GM23338 (cell line): ENCODE measurements at regions not wholly inside any gene's neighbourhood (a gene's known extent, or its start where the extent isn't known, plus 50 kb on each side); places are given as distances from the start of the nearest gene placed in this dataset.

ENCODE experiments used
- ATAC-seq: fragments of 200-7000 bp; cut with Tn5 transposase; 3 replicates; pipeline ENCODE4 v1.9.1; 2020
- DNase-seq: peaks from one replicate; pipeline ENCODE4 v3.0.0-alpha.2; 2015; ENCODE audit warnings: low spot score
- H2AFZ ChIP-seq: fragments of 200-600 bp; sonication (generic); 2 replicates; pipeline ENCODE4 v1.8.0; 2016; ENCODE audit warnings: antibody characterized with exemption, mild to moderate bottlenecking, moderate library complexity
- H3F3A ChIP-seq: fragments of 200-600 bp; sonication (generic); replicated peaks from 2 replicates; pipeline ENCODE4 v1.8.0; 2017; ENCODE audit warnings: antibody characterized with exemption, mixed run types, low read depth
- H3K27ac ChIP-seq: fragments of 200-600 bp; sonication (generic); 2 replicates; pipeline ENCODE4 v1.6.1; 2016; ENCODE audit warnings: low read depth
- H3K27me3 ChIP-seq: fragments of 200-600 bp; sonication (generic); 2 replicates; pipeline ENCODE4 v1.8.0; 2016; ENCODE audit warnings: mild to moderate bottlenecking, mixed run types, moderate library complexity; ENCODE audit not compliant: insufficient read depth
- H3K36me3 ChIP-seq: fragments of 200-600 bp; sonication (generic); 2 replicates; pipeline ENCODE4 v1.8.0; 2016; ENCODE audit warnings: mild to moderate bottlenecking; ENCODE audit not compliant: insufficient read depth
- H3K4me1 ChIP-seq: fragments of 200-600 bp; sonication (generic); 2 replicates; pipeline ENCODE4 v1.8.0; 2016; ENCODE audit warnings: mild to moderate bottlenecking, moderate library complexity; ENCODE audit not compliant: insufficient read depth
- H3K4me2 ChIP-seq: fragments of 200-600 bp; sonication (generic); 2 replicates; pipeline ENCODE4 v1.7.1; 2017; ENCODE audit warnings: mixed run types
- H3K4me3 ChIP-seq: fragments of 200-600 bp; sonication (generic); 2 replicates; pipeline ENCODE4 v1.6.1; 2016; ENCODE audit warnings: mixed run types
- H3K79me2 ChIP-seq: fragments of 200-600 bp; sonication (generic); replicated peaks from 2 replicates; pipeline ENCODE4 v1.8.0; 2017; ENCODE audit warnings: mild to moderate bottlenecking; ENCODE audit not compliant: insufficient read depth
- H3K9me2 ChIP-seq: fragments of 200-600 bp; sonication (generic); 2 replicates; pipeline ENCODE4 v1.8.0; 2017; ENCODE audit not compliant: insufficient read depth
- H4K20me1 ChIP-seq: fragments of 200-600 bp; sonication (generic); replicated peaks from 2 replicates; pipeline ENCODE4 v1.8.0; 2017; ENCODE audit warnings: mild to moderate bottlenecking; ENCODE audit not compliant: insufficient read depth
- H3K27ac Mint-ChIP-seq: 2 replicates; pipeline ENCODE4 v1.8.0; 2020; ENCODE audit warnings: inconsistent platforms, mild to moderate bottlenecking, moderate library complexity, mixed read lengths
- H3K27me3 Mint-ChIP-seq: 3 replicates; pipeline ENCODE4 v1.8.0; 2022; ENCODE audit warnings: low read depth, mild to moderate bottlenecking, moderate library complexity, mixed read lengths, inconsistent platforms; ENCODE audit not compliant: insufficient read depth, poor library complexity
- H3K36me3 Mint-ChIP-seq: 3 replicates; pipeline ENCODE4 v1.8.0; 2021; ENCODE audit warnings: low read depth, mild to moderate bottlenecking, inconsistent platforms, moderate library complexity, mixed read lengths
- H3K4me1 Mint-ChIP-seq: 3 replicates; pipeline ENCODE4 v1.8.0; 2020; ENCODE audit warnings: mild to moderate bottlenecking, inconsistent platforms, mixed read lengths
- H3K4me3 Mint-ChIP-seq: 3 replicates; pipeline ENCODE4 v1.8.0; 2021; ENCODE audit warnings: moderate library complexity, mild to moderate bottlenecking, inconsistent platforms, mixed read lengths
- H3K9me3 Mint-ChIP-seq: 3 replicates; pipeline ENCODE4 v1.8.0; 2020; ENCODE audit warnings: moderate library complexity, mild to moderate bottlenecking, inconsistent platforms, mixed read lengths
- ETS1 ChIP-seq: IDR thresholded peaks from 2 replicates; pipeline ENCODE4 v1.6.1; 2016; ENCODE audit warnings: antibody characterized with exemption
- EZH2 ChIP-seq: fragments of 200-600 bp; sonication (generic); IDR thresholded peaks from one replicate; pipeline ENCODE4 v1.8.0; 2017; ENCODE audit warnings: antibody characterized with exemption, mild to moderate bottlenecking, low read depth; ENCODE audit not compliant: unreplicated experiment
- EZH2phosphoT487 ChIP-seq: fragments of 200-600 bp; sonication (generic); IDR thresholded peaks from one replicate; pipeline ENCODE4 v1.8.1; 2018; ENCODE audit warnings: antibody characterized with exemption; ENCODE audit not compliant: unreplicated experiment
- NANOG ChIP-seq: IDR thresholded peaks from 2 replicates; pipeline ENCODE4 v1.6.1; 2016; ENCODE audit warnings: antibody characterized with exemption, borderline replicate concordance
- POLR2AphosphoS5 ChIP-seq: IDR thresholded peaks from 2 replicates; pipeline ENCODE4 v1.6.1; 2016; ENCODE audit warnings: antibody characterized with exemption, low read depth
- STAT1 ChIP-seq: IDR thresholded peaks from one replicate; pipeline ENCODE4 v1.6.1; 2016; ENCODE audit warnings: antibody characterized with exemption; ENCODE audit not compliant: unreplicated experiment
- ZNF114 ChIP-seq: fragments of 250-450 bp; sonication (Bioruptor Pico); IDR thresholded peaks from 2 replicates; pipeline ENCODE4 v1.5.0; 2020; ENCODE audit warnings: mild to moderate bottlenecking, moderate library complexity
- TF ChIP-seq, protein P1 (sequence below), 2 experiments: fragments of 200-600 bp in 1 of 2; sonication (generic) in 1 of 2; conservative IDR thresholded peaks; 2 replicates each; pipeline versions ENCODE4 v1.5.1 to v1.6.1; 2016 to 2017; ENCODE audit warnings: antibody characterized with exemption in 2 of 2, low read depth in 2 of 2, mild to moderate bottlenecking in 2 of 2, moderate library complexity in 1 of 2
- TF ChIP-seq, protein P2 (sequence below): IDR thresholded peaks from one replicate; pipeline ENCODE4 v1.6.1; 2018; ENCODE audit warnings: antibody characterized with exemption; ENCODE audit not compliant: unreplicated experiment

DNA sequence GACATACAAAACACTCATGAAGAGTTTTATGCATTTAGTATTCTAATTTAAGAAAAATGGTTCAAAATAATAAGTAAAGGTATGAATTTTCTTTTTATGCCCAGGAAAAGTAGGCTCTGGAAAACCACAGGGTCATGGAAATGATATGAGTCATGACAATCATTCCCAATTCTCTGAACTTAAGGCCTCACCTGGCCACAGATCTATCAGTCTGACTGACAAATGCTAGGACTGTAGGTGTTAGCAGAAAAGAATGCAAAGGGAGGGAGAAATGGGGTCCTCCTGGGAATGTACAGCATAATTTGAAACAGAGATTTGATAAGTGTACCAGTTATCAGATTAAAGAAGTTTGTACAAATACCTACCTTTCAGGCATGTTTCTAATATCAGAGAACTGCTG, 270.5 kb upstream of the ARSJ start:
- Histone ChIP-seq H3K4me1 (no peaks in the 10 kb centered on the region), H4K20me1 (no peaks in the 10 kb centered on the region), H3K36me3 (no peaks in the 10 kb centered on the region), H3K79me2 (no peaks in the 10 kb centered on the region), H3K27me3 (no peaks in the 10 kb centered on the region), H3K9me2 (no peaks in the 10 kb centered on the region), H2AFZ (no peak overlapping the region), H3K27ac (no peak overlapping the region), H3F3A (no peaks in the 10 kb centered on the region), H3K4me2 (no peak overlapping the region), H3K4me3 (no peak overlapping the region)
- Mint-ChIP-seq H3K4me1 (no peaks in the 10 kb centered on the region), H3K27ac (no peak overlapping the region), H3K9me3 (no peaks in the 10 kb centered on the region), H3K27me3 (no peaks in the 10 kb centered on the region), H3K36me3 (no peaks in the 10 kb centered on the region), H3K4me3 (no peak overlapping the region)
- no peak for TF ChIP-seq STAT1
- no peak for TF ChIP-seq NANOG
- DNase-seq (no peak), ATAC-seq (no peak)

- no peak for TF ChIP-seq EZH2
- TF ChIP-seq, protein P1, sequence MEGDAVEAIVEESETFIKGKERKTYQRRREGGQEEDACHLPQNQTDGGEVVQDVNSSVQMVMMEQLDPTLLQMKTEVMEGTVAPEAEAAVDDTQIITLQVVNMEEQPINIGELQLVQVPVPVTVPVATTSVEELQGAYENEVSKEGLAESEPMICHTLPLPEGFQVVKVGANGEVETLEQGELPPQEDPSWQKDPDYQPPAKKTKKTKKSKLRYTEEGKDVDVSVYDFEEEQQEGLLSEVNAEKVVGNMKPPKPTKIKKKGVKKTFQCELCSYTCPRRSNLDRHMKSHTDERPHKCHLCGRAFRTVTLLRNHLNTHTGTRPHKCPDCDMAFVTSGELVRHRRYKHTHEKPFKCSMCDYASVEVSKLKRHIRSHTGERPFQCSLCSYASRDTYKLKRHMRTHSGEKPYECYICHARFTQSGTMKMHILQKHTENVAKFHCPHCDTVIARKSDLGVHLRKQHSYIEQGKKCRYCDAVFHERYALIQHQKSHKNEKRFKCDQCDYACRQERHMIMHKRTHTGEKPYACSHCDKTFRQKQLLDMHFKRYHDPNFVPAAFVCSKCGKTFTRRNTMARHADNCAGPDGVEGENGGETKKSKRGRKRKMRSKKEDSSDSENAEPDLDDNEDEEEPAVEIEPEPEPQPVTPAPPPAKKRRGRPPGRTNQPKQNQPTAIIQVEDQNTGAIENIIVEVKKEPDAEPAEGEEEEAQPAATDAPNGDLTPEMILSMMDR (conservative IDR thresholded peaks at IDR 0.05; ENCODE audit: low read depth in 2 of 2), result no peak
- TF ChIP-seq POLR2AphosphoS5, result no peak
- no peak for TF ChIP-seq ETS1
- no peak for TF ChIP-seq ZNF114 (CRISPR knock-in tag)
- no peak for TF ChIP-seq STAT1
- no peak for TF ChIP-seq EZH2phosphoT487
- TF ChIP-seq, protein P2, sequence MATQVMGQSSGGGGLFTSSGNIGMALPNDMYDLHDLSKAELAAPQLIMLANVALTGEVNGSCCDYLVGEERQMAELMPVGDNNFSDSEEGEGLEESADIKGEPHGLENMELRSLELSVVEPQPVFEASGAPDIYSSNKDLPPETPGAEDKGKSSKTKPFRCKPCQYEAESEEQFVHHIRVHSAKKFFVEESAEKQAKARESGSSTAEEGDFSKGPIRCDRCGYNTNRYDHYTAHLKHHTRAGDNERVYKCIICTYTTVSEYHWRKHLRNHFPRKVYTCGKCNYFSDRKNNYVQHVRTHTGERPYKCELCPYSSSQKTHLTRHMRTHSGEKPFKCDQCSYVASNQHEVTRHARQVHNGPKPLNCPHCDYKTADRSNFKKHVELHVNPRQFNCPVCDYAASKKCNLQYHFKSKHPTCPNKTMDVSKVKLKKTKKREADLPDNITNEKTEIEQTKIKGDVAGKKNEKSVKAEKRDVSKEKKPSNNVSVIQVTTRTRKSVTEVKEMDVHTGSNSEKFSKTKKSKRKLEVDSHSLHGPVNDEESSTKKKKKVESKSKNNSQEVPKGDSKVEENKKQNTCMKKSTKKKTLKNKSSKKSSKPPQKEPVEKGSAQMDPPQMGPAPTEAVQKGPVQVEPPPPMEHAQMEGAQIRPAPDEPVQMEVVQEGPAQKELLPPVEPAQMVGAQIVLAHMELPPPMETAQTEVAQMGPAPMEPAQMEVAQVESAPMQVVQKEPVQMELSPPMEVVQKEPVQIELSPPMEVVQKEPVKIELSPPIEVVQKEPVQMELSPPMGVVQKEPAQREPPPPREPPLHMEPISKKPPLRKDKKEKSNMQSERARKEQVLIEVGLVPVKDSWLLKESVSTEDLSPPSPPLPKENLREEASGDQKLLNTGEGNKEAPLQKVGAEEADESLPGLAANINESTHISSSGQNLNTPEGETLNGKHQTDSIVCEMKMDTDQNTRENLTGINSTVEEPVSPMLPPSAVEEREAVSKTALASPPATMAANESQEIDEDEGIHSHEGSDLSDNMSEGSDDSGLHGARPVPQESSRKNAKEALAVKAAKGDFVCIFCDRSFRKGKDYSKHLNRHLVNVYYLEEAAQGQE, result no peak
- no peaks in the 10 kb centered on the region for H3K9me2 ChIP-seq
- H3K36me3 ChIP-seq, result no peaks in the 10 kb centered on the region
- no peak overlapping the region for H3K4me3 ChIP-seq
- H3K4me1 Mint-ChIP-seq, result no peaks in the 10 kb centered on the region
- no peak overlapping the region for H3K4me3 Mint-ChIP-seq
- no peaks in the 10 kb centered on the region for H3K9me3 Mint-ChIP-seq
- no peak for ATAC-seq
- no peaks in the 10 kb centered on the region for H4K20me1 ChIP-seq
- H3K27ac Mint-ChIP-seq, result no peak overlapping the region
- no peaks in the 10 kb centered on the region for H3K4me1 ChIP-seq
- no peak overlapping the region for H3K4me2 ChIP-seq
- no peak overlapping the region for H2AFZ ChIP-seq
- no peaks in the 10 kb centered on the region for H3K27me3 Mint-ChIP-seq
- no peak overlapping the region for H3K27ac ChIP-seq
- no peaks in the 10 kb centered on the region for H3K79me2 ChIP-seq
- H3F3A ChIP-seq, result no peaks in the 10 kb centered on the region
- DNase-seq, result no peak
- H3K36me3 Mint-ChIP-seq, result no peaks in the 10 kb centered on the region
- H3K27me3 ChIP-seq, result no peaks in the 10 kb centered on the region
Observed at GRCh38 chr4:114250439-114250891, 271.0 kb upstream of the ARSJ start.
